RPMI8226 (cell line): ENCODE measurements at regions not wholly inside any gene's neighbourhood (a gene's known extent, or its start where the extent isn't known, plus 50 kb on each side); places are given as distances from the start of the nearest gene placed in this dataset.

ENCODE experiments used
- DNase-seq: peaks from one replicate; pipeline ENCODE4 v3.0.0-alpha.2; 2015

DNA sequence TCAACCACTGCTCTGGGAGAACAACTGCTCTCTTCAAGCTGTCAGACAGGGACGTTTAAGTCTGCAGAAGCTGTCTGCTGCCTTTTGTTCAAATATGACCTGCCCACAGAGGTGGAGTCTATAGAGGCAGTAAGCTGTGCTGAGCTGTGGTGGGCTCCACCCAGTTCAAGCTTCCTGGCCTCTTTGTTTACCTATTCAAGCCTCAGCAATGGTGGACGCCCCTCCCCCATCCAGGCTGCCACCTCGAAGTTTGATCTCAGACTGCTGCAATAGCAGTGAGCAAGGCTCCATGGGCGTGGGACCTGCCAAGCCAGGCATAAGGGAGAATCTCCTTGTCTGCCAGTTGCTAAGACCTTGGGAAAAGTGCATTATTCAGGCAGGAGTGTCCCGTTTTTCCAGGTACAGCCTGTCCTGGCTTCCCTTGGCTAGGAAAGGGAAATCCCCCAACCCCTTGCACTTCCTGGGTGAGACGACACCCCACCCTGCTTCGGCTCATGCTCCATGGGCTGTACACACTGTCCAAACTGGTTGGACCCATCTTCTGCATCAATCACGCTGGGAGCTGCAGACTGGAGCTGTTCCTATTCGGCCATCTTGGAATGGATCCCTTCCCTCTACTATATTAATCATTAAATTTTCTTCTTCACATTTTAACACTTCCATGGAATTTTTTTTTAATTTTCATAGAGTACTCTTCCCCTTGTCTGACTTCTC lies 167.0 kb upstream of the UBE2E2 start:
- no peak for DNase-seq

DNA sequence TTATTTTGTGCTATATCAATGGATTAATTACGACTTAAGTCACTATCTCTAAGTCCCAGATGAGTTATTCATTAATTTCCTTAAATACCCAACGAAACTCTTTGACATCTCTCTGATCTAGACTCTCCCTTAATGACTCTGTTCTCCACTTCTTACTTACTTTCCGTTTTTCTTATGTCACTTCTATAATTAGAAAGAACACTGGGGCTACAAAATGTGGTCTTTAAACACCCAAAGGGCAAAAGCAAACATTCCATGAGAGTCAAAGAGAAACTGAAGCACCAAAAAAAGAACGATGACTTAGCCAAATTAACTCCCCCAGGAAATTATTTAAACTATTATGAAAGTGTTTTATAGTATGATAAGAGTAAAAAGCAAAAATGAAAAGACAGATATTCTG lies 166.4 kb upstream of the UBE2E2 start:
- no peak for DNase-seq

DNA sequence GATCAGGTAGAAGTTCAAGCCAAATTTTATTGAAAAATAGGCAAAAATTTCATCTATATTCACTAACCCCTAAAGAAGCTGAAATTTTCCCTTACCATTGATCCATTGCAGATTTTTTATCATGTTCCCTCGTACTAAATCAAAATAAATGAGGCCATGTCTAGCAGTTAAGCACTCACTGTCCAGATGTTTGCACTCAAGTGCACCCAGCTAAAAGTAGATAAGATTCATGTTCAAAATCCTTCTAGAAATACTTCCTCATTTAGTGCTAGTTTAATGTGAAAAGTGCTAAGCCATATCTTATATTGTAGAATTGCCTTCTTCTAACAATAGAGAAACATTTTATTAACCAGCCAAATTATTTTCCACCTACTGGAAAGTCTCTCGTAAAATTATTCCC lies 164.7 kb upstream of the UBE2E2 start:
- DNase-seq = no peak

- no peak for DNase-seq
These were observed 161.0 kb upstream of the UBE2E2 start for GRCh38 chr3:23041918-23042696.

DNA sequence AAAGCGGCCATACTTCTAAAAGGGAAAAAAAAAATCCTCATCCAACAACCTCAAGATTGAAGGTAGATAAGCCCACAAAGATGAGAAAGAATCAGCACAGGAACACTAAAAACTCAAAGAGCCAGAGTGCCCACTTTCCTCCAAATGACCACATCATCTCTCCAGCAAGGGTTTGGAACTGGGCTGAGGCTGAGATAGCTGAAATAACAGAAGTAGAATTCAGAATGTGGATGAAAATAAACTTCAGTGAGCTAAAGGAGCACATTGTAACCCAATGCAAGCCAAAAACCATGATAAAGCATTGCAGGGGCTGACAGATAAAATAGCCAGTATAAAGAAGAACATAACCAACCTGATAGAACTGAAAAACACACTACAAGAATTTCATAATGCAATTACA lies 158.7 kb upstream of the UBE2E2 start:
- no peak for DNase-seq

GRCh38 chr3:23046536-23046935 lies 156.6 kb upstream of the UBE2E2 start:
- no peak for DNase-seq

DNA sequence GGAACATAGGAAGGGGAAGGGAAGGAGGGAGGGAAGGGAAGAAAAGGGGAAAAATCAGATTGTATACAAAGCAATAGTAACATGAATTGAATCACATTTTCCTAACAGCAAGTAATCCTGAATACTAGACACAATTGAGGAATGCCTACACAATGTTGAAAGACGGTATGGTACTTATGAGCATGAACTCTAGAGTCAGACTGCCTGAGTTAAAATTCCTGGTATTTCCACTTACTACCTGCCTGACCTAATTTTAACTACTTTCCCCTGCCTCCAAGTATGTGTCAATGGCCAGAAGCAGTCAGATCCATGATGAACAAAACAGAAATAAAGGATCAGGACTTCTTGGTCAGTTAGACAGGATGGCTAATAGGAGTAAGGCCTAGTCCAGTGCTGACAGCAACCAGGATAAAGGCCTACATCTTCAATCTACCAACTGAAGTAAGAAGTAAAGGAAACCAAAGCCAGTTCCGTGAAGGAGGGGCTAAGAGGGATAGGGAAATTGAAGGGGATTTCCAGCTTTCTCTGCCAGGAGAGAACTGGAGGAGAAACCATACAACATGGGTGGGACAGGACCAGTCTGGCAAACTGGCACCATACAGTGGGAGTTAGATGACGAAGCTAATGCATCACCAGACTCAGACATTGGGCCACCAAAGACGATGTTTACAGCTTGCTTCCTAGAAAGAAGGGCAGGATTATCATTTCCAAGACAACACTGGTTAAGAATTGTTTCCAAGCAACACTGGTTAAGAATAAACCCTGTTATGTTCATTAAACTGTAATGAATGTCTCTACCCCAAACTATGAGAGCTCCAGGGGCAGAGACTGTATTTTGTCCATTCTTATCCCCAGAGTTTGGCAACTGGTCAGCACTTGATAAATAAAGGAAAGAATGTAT lies 151.6 kb upstream of the UBE2E2 start:
- DNase-seq = no peak

GRCh38 chr3:23052208-23052607 lies 150.9 kb upstream of the UBE2E2 start:
- DNase-seq = no peak

DNA sequence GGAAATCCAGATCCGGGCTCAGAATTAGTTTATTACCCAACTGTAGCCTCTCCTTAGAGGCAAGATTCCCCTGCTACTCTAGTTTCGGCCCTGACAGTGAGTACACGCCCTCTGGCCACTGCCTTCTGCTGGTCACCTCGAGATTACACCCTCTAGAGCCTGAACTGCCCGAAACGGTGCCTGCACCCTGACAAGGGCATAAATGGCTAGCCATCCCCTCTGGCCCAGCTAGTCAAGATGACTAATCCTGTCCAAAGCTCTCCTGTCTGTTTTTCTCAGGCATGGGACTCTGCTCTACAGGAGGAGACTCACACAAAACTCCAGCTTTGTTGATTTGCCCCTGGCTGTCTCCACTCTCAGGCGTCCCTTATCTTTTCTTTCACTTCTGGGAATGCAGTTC lies 150.5 kb upstream of the UBE2E2 start:
- DNase-seq = peak; percentile 11

- DNase-seq = no peak
These were observed 147.3 kb upstream of the UBE2E2 start for GRCh38 chr3:23055733-23056376.

- DNase-seq = no peak
These were observed 140.5 kb upstream of the UBE2E2 start for GRCh38 chr3:23062582-23062981.

DNA sequence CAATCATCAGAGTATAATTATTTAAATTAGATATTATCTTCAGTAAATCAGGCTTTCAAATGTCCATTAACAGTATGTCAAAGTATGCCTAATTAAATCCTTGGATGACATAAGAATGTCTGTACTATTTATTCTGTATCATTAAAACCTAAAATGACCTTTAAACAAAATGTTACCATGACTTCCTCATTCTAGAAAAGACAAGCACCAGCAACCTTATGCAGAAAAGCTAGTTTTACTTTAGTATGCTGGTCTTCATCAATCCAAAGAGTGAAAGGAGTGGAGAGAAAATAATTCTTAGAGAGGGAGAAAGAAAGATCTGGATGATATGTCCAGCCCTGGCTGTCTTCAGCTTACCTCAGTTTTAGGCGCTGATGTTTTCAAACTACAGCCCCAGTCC lies 140.1 kb upstream of the UBE2E2 start:
- DNase-seq = no peak

- DNase-seq = no peak
These were observed 136.0 kb upstream of the UBE2E2 start for GRCh38 chr3:23067116-23067515.

DNA sequence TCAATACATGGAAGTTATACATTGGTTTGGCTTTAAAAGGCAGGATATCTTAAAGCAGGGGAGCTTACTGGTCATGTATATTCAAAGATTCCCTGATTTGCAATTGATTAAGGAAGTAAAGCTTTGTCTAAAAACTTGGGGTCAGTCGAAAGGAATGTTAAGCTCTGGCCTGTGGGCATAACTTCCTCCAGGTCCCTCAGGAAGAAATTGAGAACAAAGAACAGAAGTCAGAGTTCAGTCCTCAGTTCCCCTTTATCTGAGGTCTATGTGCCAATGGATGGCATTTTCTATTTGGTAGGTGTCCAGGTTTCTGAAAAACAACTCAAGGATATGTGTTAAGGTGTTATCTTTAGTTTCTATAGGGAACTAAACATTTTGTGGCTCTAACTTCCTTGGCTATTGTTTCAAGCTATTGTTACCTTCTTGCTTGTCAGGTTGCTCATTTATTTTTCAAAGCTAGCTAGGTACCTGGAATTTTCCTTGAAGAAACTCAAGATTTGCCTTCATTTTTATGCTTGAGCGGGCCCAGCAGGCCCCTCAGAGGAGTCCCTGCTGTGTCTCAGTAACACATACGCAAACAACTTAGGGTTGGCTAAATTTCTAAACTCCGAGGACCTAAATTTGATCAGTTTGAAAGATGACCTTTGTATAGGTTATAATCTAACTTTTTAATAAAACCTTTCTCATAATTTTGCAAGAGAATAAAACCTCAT lies 135.0 kb upstream of the UBE2E2 start:
- DNase-seq = no peak

- no peak for DNase-seq
These were observed 131.8 kb upstream of the UBE2E2 start for GRCh38 chr3:23071296-23071695.

DNA sequence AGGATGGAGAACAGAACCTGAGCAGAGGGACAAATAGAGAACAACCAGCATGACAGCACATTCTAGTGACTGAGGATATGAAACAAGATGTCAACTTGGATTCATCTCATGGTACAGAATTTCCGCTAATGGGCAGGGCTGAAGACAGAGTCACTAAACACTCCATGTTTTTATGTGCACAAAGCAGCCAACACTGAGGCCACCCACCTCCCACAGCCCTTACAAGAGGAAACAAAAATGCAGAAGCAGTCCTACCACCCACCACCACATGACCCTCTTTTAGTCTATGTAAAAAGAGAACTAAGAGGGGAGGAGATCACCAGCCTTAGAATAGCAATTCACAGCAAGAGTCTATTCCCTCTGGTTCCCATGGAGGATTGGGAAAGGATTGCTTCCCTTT lies 131.4 kb upstream of the UBE2E2 start:
- DNase-seq = no peak

GRCh38 chr3:23072693-23073092 lies 130.4 kb upstream of the UBE2E2 start:
- DNase-seq = no peak

GRCh38 chr3:23073724-23074305 lies 129.3 kb upstream of the UBE2E2 start:
- no peak for DNase-seq

DNA sequence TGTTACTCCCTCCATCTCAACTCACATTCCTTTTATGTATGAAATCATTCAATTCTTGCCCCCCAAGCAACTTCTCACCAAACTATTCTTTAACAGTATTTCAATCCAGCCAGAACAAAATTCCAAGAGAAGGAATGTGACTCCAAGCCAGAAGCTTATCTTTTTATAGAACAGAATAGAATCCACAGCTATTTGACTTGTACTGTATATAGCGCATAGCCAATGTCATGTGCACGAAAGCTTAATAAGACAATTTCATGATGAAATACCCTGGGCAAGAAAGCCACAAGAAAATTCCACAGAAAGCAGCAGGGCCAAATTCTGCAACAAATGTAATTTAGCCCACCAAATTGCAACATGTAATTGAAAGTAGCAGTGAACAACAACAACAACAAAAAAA lies 127.6 kb upstream of the UBE2E2 start:
- DNase-seq = no peak

- no peak for DNase-seq
These were observed 126.7 kb upstream of the UBE2E2 start for GRCh38 chr3:23076437-23076836.

DNA sequence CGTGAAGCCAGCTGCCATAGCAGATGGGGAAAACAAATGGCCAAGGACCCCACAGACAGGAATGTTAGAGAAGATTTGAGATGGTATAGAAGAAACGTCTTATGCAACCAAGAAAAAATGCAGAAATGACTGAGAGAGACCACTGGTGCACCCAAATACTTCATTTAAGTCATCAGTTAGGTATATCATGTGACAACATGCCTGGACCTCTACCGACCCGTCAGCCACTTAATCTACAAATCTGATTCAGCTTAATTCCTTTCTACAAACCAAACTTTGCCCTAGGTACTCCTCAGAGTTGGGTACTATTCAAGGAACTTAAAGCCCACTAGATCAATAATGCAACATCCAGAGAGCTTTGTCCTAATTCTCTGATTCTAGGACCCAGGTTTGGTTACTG lies 126.0 kb upstream of the UBE2E2 start:
- no peak for DNase-seq

DNA sequence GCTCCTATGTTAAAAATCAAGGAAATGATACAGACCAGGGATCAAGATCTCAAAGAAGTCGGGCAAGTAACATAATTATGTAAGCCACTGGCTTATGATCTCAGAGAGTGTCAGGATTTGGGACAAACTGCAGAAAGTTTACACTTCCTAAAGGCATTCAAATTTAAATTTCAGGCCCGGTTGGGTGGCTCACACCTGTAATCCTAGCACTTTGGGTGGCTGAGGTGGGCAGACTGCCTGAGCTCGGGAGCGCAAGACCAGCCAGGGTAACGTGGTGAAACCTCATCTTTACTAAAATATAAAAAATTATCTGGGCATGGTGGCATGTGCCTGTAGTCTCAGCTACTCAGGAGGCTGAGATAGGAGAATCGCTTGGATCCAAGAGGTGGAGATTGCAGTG lies 124.4 kb upstream of the UBE2E2 start:
- DNase-seq = no peak
